Caki2 (cell line): ENCODE measurements at regions not wholly inside any gene's neighbourhood (a gene's known extent, or its start where the extent isn't known, plus 50 kb on each side); places are given as distances from the start of the nearest gene placed in this dataset.
A peak's percentile ranks its signal among the peaks of the same experiment; 100 is the strongest.

Experiments used
- DNase-seq: peaks from one replicate; pipeline ENCODE4 v3.0.0-alpha.2; 2015; ENCODE audit warnings: low read depth
- in situ Hi-C: cut with HindIII; loops from 2 replicates; pipeline ENCODE4 v1.10.0; 2016; ENCODE audit warnings: low sequenced_read_pairs, low pct_unique_long_range_greater_than_20kb, mixed read lengths

DNA sequence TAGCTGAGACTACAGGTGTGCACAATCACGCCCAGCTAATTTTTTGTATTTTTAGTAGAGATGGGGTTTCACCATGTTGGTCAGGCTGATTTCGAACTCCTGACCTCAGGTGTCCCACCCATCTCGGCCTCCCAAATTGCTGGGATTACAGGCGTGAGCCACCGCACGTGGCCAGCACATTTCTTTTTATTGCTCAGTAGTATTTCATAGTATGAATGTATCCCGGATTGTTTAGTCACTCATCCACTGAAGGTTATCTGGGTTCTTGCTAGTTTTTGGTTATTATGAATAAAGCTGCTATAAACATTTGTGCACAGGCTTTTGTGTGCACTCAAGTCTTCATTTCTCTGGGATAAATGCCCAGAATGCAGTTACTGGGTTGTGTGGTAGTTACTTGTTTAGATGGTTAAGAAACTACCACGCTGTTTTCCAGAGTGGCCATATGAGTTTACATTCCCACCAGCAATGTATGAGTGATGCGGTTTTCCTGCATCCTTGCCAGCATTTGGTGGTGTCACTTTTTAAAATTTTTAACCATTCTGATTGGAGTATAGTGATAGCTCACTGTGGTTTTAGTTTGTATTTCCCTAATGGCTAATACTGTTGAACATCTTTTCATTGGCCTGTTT is 275.8 kb upstream of the LYZL1 start:
- in situ Hi-C loops, result no loop called here
- DNase-seq, result no peak

DNA sequence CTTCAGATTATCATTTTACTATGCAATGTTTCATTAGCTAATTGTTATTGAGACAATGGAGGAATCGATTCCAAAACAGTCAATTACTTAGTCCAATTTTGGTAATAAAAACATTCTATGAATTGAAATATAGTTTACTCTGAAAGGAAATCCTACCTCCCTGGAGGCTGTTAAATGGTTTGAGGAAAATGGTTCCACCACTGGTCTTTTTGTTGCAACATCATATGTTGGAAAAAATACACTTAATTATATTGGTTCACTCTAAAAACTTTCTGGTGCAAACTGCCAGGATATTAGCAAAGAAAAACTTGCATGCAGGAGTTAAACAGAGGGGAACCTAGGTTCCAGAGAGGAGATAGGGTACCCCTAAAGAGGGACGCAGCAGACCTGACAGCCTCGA is 267.3 kb upstream of the LYZL1 start:
- in situ Hi-C loops, result no loop called here
- DNase-seq, result no peak

DNA sequence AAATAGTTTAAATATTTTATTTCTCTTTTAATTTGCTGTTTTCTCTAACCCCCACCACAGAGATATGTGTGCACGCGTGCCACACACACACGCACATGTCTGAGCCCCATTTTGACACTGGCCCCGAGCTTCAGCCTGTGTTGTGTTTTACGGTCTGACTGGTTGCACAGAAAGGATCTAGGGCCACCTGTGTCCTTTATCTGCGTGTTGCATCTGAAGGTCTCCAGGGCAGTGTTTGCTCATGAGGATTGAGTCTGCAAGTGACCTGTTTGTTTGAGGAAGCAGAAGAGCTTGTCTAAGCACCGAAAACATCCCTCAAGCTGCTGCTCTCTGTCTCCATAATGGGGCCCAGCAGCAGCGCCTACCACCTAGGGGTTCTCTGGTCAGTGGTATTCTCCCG is 266.4 kb upstream of the LYZL1 start:
- in situ Hi-C loops, result no loop called here
- DNase-seq, result no peak

DNA sequence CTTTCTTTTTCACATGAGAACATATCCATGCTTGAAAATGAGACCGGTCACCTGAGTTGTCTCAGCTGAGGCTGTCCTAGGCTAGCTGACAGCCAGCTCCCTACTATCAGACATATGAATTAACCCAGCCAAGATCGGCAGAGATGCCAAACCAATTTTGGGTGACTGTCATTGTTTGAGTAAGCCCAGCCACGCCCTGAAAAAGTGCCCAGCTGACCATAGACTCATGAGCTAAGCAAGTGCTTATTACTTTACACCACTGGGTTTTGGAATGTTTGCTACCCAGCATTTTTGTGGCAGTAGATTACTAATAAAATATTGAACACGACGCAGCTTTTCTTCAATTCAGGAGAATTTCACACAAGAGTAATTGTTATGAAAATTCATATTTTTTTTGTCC is 265.2 kb upstream of the LYZL1 start:
- no peak for DNase-seq
- in situ Hi-C loops, result no loop called here

DNA sequence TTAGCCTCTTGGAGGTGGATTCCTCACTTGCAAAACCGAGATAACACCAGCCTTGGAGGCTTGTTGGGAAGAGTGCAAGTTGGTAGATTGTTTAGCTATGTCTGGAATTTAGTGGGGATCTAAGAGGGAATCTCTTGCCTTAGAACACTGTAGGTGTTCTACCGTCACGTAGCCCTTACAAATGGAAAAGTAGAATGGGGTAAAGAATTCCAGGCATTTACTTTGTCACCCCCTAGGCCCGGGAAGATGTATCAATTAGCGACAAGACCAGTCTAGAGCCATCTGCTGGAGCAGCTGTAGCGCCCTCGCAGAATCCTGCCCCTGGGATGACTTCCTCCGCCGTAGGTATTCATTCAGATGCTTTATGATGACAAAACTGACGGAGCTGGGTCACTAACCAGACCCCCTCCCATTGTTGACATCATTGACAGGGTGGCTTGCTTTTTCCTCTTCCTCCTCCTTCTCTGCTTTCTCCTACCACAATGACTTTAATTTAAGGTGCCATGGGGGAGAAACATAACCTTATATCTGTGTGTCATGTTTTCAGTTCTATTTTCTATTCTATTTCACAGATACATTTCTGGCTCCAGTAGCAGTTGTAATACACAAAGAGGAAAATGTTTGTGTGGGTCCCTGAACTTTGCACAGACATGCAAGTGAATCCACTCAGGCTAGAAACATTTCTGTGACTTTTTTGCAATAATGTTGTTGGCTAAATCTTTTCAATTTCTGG is 262.6 kb upstream of the LYZL1 start:
- in situ Hi-C loops, result no loop called here
- no peak for DNase-seq

DNA sequence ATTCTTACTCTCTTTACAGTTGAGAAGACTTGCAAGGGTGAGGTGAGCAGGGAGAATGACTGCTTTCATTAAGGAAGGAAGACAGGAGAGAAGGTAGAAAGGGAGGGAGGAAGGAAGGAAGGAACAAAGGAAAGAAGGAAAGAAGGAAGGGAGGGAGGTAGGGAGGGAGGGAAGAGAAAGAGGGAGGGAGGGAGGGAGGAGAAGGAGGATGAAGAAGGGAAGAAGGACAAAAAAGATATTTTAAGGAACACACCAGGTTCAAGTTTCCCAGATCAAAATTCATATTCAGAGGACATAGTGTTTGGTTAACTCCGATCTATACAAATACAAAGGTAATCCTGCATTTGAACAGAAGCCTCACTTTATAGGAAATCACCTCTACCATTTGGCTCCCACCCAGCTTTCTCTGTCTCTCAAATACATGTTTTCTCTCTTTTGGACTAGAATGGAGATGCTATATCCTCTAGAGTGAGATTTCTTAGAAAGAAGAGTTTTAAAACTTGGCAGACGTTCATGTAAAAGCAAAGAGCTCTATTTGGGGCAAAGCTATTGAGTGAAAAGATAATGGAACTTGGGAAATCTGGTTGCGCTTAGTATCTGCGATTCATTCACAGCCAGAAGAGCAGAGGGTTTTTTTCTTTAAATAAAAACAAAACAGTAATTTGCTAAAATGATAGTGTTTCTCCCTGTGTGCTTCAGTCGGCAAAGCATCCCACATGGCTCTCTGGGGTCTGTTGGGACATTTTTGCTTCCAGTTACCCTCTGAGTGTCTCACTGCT is 261.9 kb upstream of the LYZL1 start:
- no peak for DNase-seq
- in situ Hi-C loops, result no loop called here

DNA sequence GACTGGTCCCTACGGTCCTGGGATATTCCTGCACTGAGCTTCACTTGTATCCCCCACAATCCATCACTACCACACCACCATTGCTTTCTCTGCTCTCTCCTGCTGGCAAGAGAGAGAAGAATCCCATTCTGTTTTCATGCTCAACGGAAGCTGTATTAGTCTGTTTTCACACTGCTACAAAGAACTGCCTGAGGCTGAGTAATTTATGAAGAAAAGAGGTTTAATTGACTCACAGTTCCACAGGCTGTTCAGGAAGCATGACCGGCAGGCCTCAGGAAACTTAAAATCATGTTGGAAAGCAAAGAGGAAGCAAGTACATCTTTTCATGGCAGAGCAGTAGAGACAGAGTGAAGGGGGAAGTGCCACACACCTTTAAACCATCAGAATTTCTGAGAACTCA is 260.4 kb upstream of the LYZL1 start:
- no peak for DNase-seq

DNA sequence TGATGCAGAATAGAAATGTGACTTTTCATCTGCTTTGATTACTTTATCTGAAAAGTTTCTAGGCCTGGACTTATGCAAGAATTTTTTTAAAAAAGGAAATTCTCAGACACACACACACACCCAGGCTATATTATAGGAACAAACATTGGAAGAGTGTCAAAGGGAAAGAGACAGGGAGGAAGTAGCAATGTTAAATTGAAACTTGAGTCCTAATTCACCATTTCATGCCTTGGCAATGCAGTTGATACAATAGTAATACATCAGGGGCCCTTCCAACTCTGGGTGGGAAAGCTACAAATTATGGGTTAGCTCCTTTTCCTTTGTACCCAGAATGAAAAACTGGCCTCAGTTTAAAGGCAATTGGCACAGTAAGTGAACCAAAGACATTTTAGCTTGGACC is 258.0 kb upstream of the LYZL1 start:
- in situ Hi-C loops, result no loop called here
- DNase-seq, result no peak

More for the DNA sequence above, 260.4 kb upstream of the LYZL1 start:
- in situ Hi-C loops, result no loop called here

DNA sequence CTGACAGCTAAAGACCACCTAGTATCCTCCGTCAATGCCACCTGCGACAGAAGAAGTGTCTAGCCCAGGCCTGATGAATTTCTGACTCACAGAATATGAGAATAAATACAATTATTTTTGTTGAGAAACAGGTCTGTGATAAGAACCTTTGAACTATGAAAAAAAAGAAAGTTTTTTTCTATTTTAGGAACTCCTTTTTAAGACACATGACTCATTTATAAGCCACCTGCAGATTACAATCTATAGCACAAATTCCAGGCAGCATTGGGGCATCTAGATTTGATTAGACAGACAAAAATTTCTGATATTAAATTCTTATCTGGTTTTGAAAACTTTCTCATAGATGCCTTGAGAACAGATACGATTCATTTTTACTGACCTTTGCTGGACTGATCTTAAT is 256.7 kb upstream of the LYZL1 start:
- in situ Hi-C loops, result no loop called here

DNA sequence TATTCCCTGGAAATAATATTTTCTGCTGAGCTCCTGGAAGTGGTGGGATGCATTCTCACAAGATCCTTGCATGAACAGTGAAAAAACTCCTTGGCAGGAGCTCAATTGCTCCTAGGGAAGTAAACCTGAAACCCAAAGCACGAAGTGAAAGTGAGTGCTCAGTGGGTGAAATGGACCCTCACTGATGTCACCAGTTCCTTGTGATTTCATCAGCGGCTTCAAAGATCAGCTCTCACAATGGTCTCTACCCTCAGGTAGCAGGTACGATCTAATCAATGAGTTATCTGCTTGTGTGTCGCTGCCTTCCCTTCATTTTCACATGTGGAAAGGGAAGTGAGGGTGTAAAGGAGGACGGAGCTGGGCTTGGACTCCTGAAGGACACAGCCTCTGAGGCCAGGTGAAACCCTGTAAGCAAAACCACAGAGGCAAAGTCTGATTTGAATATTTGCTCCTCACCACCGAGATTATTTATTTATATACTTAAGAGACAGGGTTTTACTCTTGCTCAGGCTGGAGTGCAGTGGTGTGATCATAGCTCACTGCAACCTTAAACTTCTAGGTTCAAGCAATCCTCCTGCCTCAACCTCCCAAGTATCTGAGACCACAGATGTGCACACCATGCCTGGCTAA is 255.4 kb upstream of the LYZL1 start:
- in situ Hi-C loops, result no loop called here
- no peak for DNase-seq

More for the DNA sequence above, 256.7 kb upstream of the LYZL1 start:
- DNase-seq, result no peak

DNA sequence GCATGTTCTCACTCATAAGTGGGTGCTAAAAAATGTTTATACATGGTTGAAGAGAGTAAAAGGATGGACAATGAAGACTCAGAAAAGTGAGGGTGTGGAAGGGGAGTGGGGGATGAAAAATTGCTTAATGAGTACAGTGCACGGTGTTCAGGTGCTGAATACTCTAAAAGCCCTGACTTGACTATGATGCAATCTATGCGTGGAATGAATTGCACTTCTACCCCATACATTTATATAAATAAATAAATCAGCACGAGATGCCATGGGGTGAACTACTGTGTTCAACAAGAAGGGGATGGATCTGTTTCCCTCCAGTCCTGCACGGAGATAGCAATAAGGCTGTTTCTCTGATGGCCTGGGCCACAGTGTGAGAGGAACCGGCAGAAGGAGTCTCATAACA is 254.3 kb upstream of the LYZL1 start:
- in situ Hi-C loops, result no loop called here
- no peak for DNase-seq

DNA sequence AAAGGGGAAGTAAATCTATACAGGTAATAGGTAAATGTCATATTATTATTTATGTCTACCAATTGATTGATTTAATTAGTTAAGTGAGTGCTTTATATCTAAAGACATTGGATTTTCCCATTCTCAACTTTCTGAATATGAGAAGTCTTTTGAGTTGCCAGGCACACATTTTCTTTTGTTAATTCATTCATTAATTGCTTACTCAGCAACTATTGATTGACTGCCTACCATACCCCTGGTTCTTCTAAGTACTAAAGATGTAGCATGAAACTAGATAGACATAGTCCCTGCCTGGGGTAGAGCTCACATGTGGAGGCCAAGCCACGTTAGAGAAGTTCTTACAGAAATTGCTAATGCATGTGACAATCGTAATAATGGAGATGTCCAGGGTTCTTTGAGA is 253.1 kb upstream of the LYZL1 start:
- no peak for DNase-seq
- in situ Hi-C loops, result no loop called here

DNA sequence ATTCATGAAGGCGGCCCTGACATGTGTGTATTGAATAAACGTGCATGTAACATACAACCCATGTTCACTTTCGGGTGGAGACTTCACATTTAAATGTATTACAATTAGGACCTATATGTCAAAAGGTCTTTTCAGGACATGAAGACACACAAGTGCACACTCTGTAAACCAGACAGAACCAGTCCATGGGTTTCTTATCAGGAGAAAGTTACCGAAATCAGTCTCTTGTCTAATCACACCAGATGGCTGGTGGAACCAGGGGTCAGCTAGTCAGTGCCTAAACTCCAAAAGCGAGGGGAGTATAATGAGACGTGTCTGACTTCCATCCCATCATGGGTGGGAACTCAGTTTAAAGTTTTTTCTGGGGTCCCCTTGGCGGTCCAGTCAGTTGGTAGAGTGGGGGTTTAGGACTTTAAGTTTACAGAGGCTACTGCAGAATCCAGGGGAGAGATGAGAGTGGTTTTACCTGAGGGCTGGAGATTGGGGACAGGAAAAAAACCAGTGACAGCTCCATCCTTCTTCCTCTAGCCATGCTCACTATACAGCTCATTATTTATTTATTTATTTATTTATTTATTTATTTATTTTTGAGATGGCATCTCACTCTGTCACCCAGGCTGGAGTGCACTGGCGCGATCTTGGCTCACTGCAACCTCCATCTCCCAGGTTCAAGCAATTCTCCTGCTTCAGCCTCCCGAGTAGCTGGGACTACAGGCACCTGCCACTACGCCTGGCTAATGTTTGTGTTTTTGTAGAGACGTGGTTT is 251.3 kb upstream of the LYZL1 start:
- in situ Hi-C loops, result no loop called here
- DNase-seq, result no peak

DNA sequence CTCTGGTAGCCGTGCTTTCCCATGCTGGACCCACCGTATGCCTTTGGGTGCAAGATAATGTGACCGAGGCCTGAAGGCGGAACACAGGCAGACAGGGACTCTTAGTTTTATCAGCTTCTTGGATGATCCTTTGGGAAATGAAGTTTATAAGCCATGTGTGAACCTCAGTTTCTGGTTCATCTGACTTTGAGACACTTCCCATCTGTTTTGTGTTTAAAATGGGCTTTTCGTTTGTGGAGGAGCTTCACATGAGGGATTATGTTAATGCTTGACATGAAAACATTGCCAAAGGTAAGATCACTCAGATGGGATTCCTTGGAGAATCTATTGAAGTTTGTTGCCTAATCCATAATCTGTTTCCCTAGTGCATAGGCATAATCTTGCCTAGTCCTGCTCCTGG is 249.8 kb upstream of the LYZL1 start:
- in situ Hi-C loops, result no loop called here
- no peak for DNase-seq

DNA sequence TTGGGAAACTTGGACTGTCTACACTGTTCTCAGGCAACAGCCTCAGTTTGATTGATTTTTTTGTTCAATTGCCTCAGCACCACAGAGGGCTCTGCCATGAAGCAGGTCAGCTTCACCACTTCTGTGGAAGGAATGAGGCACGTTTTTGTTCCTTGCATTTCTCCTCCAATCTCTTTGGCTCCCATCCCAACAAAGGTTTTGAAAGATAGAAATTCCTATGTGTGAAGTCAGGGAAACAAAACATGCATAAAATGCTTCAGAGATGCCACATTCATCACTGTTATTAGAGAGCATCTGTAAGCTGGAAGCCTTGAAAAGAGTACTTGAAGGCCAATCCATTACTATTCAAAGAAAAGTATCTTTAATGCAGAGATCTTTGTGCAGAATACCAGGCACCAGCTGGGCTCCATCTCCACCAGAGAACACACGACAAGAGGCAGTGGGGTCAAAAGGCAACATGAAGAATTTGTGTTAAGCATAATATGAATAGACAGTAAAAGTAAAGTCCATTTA is 249.1 kb upstream of the LYZL1 start:
- in situ Hi-C loops, result no loop called here
- peak; percentile 10 for DNase-seq

DNA sequence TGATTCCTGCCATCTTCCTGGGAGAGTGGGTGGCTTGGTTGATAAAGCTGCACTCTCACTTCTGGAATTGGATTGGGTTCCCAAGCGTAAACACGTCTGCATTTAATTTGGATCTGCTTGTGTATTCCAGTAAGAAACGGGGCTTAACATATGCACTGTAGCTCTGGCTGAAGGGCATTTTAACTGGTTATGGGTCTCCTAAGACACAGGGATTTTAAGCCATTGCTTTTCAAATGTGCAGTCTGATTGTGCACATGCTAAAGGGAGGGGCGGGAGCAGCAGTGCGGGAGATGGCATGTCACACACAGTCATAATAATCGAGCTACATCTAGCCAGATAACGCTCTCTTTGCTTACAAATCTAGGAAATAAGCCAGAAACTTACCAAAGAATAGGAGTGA is 247.3 kb upstream of the LYZL1 start:
- DNase-seq, result no peak
- in situ Hi-C loops, result no loop called here

DNA sequence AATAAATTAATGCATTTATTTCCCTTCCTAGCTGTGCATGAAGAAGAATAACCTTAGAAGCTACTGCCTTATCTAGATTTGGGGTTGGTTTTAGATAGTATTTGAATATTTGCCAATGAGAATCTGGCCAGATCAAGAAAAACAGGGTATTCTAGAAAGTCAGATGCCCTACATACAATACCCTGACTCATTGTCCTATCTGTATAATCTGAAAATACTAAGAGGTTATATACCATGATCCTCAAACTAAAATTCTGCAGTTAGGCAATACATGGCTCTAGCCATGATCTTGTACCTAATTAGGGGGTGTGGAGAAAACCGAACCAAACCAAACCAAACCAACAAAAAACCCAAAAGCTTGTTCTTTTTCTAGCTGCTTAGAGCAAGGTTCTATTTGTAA is 240.4 kb upstream of the LYZL1 start:
- DNase-seq, result no peak
- in situ Hi-C loops, result no loop called here

DNA sequence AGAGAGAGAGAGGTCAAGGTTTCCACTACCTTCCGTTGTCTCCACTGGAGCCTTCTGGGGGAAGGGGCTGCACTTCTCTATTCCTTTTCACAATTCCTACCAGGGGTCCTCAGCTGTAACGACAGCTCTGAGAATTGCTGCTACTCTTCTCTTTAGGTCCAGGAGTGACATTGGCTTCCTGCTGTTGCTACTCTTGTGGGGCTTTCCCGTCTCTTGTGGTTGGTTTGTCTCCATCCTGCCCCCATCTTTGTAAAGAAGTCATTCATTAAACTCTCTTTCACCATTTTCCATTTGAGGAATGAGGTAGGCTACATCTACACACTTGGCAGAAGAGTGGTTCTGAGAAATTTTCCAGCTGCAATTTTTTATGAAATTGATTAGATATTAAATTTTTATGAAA is 238.8 kb upstream of the LYZL1 start:
- in situ Hi-C loops, result no loop called here
- no peak for DNase-seq
